ENCODE measurements at regions not wholly inside any gene's neighbourhood (a gene's known extent, or its start where the extent isn't known, plus 50 kb on each side); places are given as distances from the start of the nearest gene placed in this dataset.

- no peak for DNase-seq
Measured at GRCh38 chr15:46676233-46677206, 1040.8 kb upstream of the SEMA6D start.

GRCh38 chr15:46677491-46677890 lies 1039.8 kb upstream of the SEMA6D start:
- no peak for DNase-seq

DNA sequence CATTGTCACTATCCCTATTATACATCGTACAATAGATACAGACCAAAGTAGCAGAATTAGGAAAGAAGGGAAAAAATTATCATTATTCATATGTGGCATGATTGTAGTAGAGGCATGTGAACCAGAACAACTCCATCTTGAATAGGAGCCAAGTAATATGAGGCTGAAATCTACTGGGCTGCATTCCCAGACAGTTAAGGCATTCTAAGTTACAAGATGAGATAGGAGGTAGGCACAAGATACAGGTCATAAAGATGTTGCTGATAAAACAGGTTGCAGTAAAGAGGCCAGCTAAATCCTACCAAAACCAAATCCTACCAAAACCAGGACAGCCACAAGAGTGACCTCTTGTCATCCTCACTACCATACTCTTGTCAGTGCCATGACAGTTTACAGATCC lies 1035.4 kb upstream of the SEMA6D start:
- DNase-seq: no peak

DNA sequence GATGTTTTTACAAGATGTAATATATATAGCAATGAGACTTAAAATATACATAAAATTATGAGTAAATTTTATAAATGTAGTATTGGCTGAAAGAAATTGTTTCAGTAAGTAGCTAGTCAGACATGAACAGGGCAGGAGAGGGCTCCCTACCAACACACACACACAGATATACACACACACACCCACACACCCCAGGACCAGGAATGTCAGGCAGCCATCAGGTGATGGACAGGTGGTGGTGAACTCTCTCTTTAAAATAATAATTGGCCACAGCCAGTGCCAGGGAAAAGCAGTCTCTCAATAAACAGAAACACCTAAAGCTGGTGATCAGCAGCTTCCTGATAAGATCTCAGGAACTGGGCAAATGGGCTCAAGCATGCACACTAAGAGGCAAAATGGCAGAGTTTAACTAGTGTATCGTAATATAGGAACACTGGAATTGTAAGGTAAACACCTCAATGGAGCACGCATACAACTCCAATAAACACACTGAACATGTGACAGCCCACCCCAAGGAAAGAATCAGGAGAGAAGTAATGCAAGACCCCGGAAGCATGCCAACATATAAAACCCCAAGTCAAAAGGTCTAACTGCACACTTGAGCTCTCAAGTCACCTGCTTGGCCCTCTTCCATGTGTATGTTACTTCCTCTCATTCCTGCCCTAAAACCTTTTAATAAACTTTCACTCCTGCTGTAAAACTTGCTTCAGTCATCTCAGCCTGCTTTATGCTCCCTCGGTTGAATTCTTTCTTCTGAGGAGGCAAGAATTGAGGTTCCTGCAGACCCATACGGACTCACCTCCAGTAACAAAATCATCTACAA lies 1034.1 kb upstream of the SEMA6D start:
- no peak for DNase-seq

DNA sequence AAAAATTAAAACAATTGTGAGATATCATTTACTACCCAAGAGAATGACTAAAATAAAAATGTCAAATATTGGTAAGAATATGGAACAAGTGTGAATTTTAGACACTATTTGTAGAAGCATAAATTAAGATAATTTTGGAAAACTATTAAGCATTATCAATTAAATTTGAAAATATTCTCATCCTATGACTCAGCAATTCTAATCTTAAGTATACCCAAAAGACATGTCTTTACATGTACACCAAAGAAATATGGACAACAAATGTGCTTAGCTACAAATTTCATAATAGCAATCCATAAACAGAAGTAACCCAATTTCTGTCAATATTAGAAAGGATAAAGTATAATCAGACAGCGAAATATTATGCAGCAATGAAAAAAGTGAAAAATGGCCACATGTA lies 1032.2 kb upstream of the SEMA6D start:
- no peak for DNase-seq

- no peak for DNase-seq
Measured at GRCh38 chr15:46685681-46686080, 1031.6 kb upstream of the SEMA6D start.

DNA sequence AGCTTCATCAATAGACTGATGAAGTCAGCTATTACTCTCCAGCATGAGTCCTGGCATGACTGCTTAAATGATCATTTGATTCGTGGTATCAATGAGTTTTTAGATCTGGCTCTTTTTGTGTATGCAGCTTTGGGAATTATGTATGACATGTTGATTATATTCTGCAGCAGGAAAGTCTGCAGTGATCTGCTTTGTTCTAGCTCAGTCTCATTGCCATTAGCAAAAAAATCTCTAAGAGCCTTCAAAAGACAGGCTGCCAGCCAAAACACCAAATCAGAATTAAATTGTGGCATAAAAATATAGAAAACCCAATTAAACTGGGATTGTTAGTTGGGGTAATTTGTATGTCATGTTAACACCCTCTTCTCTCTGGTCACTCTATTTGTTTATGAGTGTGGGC lies 1021.0 kb upstream of the SEMA6D start:
- DNase-seq: no peak

GRCh38 chr15:46701346-46701745 lies 1016.0 kb upstream of the SEMA6D start:
- DNase-seq: no peak

GRCh38 chr15:46701896-46702295 lies 1015.4 kb upstream of the SEMA6D start:
- no peak for DNase-seq

DNA sequence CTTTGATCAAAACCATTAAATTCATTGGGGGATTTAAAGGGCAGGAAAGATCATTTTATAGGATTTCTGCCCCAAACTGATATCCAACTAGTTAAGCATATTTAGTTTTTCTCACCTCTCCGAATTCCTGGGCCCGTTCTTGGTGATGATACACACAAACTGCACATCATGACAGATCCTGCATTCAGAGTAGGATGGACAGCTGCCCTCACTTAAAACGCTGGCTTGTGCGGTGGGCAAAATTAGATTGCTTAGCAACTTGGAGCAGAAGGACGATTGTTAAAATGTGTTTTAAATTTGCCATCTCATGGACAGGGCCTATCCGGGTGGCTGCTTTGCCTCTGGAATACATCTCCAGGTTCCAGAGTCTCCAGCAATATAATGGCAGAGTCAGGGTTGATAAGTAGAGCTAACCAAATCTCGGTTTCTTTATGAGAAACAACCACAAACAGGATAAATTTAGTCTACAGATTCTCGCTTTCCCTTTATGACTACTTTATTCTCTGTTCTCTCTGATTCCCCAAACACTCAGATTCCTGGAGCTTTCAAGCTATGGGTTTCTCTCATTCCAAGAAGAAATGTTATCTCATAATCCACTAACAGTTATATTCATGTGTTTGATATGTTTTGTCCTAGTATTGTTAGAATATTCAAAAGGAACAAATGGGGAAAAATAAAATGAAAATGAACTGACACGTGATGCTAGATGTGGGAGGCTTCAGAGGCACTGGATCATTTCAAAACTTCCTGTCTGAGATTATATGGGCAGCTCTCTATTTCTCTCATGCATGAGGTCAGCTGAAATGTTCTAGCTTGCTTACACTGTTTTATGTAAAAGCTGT lies 1014.1 kb upstream of the SEMA6D start:
- DNase-seq: no peak

DNA sequence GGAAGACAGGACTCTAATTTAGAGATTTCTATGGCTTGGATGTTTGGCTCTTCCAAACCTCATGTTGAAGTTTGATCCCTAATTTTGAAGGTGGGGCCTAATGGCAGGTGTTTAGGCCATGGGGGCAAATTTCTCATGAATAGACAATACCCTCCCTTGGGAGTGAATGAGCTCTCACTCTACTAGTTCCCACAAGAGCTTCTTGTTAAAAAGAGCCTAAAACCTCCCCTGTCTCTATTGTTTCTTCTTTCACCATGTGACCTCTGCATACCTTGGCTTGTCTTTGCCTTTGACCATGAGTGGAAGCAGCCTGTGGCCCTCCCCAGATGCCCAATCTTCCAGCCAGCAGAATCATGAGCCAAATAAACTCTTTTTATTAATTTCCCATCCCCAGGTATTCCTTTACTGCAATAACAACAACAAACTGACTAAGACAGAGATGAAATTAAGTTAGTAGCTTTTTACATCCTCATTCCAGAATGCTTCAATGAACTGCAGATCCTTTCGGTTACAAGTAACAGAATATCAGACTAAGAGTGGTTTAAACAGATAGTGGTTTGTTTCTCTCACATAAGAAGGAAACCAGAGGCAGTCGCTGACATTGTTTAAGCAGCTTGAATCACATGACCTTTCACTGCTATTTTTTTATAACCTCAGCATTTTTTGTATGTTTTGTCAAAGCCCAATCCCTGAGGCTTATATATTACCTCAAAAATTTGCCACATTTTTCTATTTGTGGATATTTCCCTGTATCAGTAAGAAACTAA lies 1013.3 kb upstream of the SEMA6D start:
- no peak for DNase-seq

DNA sequence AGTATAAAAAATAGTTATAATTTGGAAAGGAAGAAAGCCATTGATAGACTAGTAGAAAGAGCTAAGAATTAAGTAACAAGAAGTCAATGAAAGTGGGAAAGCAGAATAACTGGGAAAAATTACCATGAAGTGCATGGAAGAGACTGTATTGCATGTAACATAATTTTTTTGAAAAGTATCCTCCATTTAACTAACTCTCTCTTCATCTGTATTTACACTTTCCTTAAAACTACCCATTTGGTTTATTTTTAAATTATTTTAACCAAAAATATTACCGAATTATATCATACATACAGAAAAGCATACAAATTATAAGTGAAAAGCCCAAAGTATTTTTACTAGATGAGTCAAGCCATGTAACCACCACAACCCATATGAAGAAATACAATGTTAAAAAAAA lies 1009.9 kb upstream of the SEMA6D start:
- DNase-seq: no peak

- no peak for DNase-seq
Measured at GRCh38 chr15:46708226-46708625, 1009.1 kb upstream of the SEMA6D start.

DNA sequence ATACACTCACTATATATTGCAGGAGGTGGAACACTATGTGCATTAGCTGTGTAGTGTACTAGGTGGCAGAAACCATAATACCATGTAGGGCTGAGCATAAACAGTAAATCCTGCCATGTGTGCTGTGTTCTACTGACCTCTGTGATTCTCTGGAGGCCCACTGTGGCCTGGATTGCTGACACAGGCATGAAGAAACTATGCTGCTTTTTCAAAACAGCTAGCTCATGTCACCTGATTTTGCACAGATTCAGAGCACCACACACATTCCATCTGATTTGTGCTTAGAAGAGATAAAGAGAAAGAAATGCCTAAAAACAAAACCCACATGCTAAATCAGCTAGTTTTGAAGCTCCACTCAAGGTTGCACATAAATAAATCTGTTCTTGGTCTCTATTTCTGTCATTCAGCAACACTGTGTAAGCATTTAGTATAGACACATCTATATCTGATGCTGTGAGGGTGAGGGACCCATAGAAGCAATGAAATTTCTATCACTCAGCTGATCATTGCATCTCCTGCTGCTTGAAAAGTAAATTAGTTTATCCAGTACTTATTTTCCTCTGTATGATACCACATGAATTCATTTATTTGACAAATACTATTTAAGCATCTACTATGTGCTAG lies 1007.7 kb upstream of the SEMA6D start:
- no peak for DNase-seq

GRCh38 chr15:46710401-46710960 lies 1006.8 kb upstream of the SEMA6D start:
- no peak for DNase-seq

GRCh38 chr15:46713045-46713444 lies 1004.3 kb upstream of the SEMA6D start:
- no peak for DNase-seq

DNA sequence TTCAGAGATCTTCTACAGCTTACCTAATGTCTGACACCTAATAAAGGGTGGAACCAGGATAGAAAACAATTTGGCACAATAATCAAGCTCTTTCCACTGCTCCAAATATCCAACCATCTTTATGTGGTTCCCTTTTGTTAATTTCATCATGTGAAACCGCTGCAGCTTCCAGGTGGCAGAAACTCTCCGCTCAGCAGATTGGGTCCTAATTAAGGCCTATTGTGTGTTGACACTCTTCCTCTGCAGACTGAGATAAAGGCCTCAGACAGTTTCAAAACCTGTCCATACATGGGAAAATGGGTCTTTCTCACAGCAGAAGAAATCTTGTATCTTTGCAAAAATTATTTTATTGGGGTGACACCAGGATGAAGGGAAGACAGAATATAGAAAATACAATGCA lies 1002.4 kb upstream of the SEMA6D start:
- DNase-seq: no peak

GRCh38 chr15:46723308-46723707 lies 994.0 kb upstream of the SEMA6D start:
- no peak for DNase-seq

DNA sequence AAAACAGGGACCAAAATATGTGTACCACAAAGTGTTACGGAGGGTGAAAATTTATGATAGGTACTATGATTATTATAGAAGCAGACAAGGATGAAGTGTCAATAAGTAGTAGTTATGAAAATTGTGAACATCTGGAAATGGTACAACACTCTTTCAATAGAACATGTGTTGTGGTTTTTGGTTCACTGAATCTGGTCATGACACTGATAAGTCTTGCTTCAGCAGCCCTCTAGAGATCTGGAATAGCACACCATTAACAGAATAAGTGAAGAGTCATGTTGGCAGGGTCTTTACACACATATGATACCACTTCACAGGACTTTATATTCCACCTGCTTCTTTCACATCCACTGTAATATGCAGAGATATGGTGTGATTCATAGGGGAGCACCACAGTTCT lies 985.2 kb upstream of the SEMA6D start:
- DNase-seq: no peak

GRCh38 chr15:46735115-46735514 lies 982.2 kb upstream of the SEMA6D start:
- no peak for DNase-seq

DNA sequence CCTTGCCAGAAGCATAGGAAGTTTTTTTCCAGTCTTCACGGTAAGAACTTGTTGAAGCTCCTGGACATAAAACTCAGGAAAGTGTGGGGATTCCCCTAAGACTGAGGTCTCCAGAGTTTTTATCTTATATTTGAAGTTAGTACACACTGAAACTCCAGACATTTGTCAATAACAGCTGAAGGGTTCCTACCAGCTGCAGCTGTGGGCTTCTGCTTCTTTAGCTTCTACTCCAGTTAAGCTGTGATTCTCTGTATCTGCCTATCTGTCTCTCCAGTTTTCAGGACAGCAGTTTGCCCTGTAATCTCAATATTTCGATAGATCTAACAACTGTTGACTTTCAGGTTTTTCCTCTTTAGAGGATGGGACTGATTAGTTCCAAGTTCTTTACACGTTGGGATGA lies 966.0 kb upstream of the SEMA6D start:
- no peak for DNase-seq
